Activated T-helper 1 cell treated with anti-CD3 and anti-CD28 coated beads, Interleukin-12 subunit alpha, Interleukin-12 subunit beta, Interleukin-2, Interleukin-4 antibody, amounts not matched to agents 30 ng/mL and 10 ng/mL and 1 ng/mL, durations not matched to agents 14 hours and 24 hours and 36 hours (primary cell): ENCODE measurements at regions not wholly inside any gene's neighbourhood (a gene's known extent, or its start where the extent isn't known, plus 50 kb on each side); places are given as distances from the start of the nearest gene placed in this dataset.
"Not testable (repeated sequence)": the region's sequence is repeated elsewhere in the genome, so short reads cannot be mapped to it uniquely, and the experiment has no call there.

ENCODE experiments used
- DNase-seq: peaks from one replicate; pipeline ENCODE4 v3.0.0; 2021; ENCODE audit warnings: low spot score
- H3K27ac Mint-ChIP-seq: one replicate; pipeline ENCODE4 v1.8.0; 2021; ENCODE audit warnings: mild to moderate bottlenecking, mixed read lengths
- H3K27me3 Mint-ChIP-seq: one replicate; pipeline ENCODE4 v1.8.0; 2022; ENCODE audit warnings: mild to moderate bottlenecking, moderate library complexity, mixed read lengths; ENCODE audit not compliant: insufficient read depth
- H3K36me3 Mint-ChIP-seq: one replicate; pipeline ENCODE4 v1.8.0; 2021; ENCODE audit warnings: low read depth, mixed read lengths
- H3K4me1 Mint-ChIP-seq: one replicate; pipeline ENCODE4 v1.8.0; 2021; ENCODE audit warnings: low read depth, mixed read lengths
- H3K4me3 Mint-ChIP-seq: one replicate; pipeline ENCODE4 v1.8.0; 2021; ENCODE audit warnings: mild to moderate bottlenecking, moderate library complexity, mixed read lengths
- H3K9me3 Mint-ChIP-seq: one replicate; pipeline ENCODE4 v1.8.0; 2021; ENCODE audit warnings: mixed read lengths
- intact Hi-C: fragments of 100-400 bp; cut with micrococcal nuclease; formaldehyde crosslinking; loops from one replicate; pipeline ENCODE4 v1.15.1; 2024

DNA sequence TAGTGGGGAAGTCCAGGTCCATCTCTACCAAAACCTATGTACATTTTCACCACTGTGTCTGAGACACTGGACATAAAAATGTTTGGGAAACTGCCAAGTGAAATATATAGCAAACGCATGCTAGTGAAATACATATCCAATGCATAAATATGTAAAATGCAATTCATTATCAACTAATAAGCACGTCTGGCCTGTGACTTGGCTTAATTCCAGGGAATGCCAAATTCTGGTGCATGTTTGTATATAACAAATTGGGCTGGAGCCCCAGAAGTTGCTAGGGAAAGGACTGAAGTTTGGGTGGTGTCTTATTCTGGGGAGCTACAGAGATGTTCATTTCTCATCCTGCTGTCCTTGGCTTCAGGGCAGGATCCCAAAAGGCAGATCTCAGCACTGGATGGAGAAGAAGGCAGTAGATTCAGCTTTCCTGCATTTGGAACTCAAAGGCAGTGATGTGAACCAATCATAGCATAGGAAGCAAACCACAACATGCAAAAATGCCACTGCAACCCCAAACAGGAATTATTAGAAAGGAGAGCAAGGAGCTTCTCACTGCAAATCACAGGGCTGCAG lies 184.3 kb downstream of the HS3ST3A1 start:
- no peak overlapping the region for H3K27ac Mint-ChIP-seq
- DNase-seq = no peak
- peaks cover 3% of the 10 kb centered on the region for H3K9me3 Mint-ChIP-seq
- intact Hi-C loops = loop anchor here (10.0 kb wide), 1 partner anchor 1303 kb away; no protein-coding TSS in a partner anchor
- H3K4me3 Mint-ChIP-seq = no peak overlapping the region
- no peaks in the 10 kb centered on the region for H3K36me3 Mint-ChIP-seq
- no peaks in the 10 kb centered on the region for H3K27me3 Mint-ChIP-seq
- H3K4me1 Mint-ChIP-seq = no peaks in the 10 kb centered on the region

DNA sequence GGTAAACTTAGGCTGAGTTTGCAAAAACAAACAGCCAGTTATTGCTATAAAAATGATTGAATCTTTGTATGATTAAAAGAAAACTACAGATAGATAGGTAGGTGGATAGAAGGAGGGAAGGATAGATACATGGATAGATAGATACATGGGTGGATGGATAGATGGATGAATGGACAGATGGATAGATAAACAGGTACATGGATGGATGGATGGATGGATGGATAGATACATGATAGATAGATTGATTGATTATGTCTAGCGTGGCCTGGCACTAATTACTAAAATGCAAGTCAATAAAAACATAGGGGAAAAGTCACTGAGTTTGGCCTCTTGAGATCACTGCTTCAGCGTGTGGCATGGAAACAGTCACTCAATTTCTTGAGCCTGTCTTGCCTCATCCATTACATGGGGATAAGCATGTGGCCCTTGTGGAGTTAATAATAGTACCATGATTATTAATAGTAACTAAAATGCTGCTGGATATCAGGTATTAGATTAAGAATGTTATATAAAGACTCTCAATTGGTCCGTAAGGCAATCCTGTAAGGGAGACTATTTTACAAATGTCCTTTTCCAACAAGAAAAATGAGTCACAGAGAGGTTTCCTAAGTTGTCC lies 184.9 kb downstream of the HS3ST3A1 start:
- H3K27ac Mint-ChIP-seq = no peak overlapping the region
- H3K27me3 Mint-ChIP-seq = no peaks in the 10 kb centered on the region
- H3K9me3 Mint-ChIP-seq = peaks cover 3% of the 10 kb centered on the region
- DNase-seq = no peak
- H3K4me1 Mint-ChIP-seq = no peaks in the 10 kb centered on the region
- no peaks in the 10 kb centered on the region for H3K36me3 Mint-ChIP-seq
- H3K4me3 Mint-ChIP-seq = no peak overlapping the region
- intact Hi-C loops = loop anchor here (10.0 kb wide), 1 partner anchor 1302 kb away; no protein-coding TSS in a partner anchor

DNA sequence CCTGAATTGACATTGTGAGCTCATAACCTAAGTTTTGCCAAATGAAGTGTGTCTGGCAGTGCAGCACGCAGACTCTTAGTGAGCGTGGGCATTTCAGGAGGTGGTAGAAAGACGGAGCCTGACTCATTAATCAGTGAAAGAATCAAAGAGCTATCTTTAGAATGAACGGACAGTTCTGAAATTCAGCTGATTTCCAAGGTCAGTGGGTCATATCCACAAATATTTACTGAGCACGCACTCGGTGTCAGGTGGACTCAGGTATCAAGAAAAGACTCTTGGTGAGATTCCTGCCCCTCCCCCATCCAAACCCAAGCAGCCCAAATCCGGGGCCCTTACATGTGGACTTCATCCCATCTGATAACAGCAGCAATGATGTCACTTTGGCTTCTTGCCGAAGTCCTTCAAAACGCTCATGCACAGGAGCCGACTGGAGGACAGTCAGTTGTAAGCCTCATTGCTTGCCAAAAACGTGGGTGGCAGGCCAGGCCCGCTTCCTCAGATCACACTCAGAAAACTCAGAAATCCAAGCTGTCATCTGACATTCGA lies 185.8 kb downstream of the HS3ST3A1 start:
- no peaks in the 10 kb centered on the region for H3K27me3 Mint-ChIP-seq
- no peaks in the 10 kb centered on the region for H3K4me1 Mint-ChIP-seq
- H3K36me3 Mint-ChIP-seq = no peaks in the 10 kb centered on the region
- H3K27ac Mint-ChIP-seq = no peak overlapping the region
- peaks cover 3% of the 10 kb centered on the region for H3K9me3 Mint-ChIP-seq
- intact Hi-C loops = loop anchor here (10.0 kb wide), 1 partner anchor 1301 kb away; no protein-coding TSS in a partner anchor
- no peak overlapping the region for H3K4me3 Mint-ChIP-seq
- DNase-seq = no peak

DNA sequence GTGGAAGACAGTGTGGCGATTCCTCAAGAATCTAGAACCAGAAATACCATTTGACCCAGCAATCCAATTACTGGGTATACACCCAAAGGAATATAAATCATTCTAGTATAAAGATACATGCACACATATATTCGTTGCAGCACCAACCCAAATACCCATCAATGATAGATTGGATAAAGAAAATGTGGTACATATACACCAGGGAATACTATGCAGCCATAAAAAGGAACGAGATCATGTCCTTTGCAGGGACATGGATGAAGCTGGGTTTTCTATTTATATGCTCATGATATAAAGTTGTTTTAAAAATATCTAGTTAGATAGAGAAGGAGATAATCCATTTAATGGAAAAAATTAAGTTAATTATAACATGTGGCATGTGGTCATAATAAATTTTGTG lies 186.5 kb downstream of the HS3ST3A1 start:
- H3K4me3 Mint-ChIP-seq, H3K36me3 Mint-ChIP-seq, DNase-seq, H3K4me1 Mint-ChIP-seq, H3K27me3 Mint-ChIP-seq, H3K9me3 Mint-ChIP-seq, H3K27ac Mint-ChIP-seq: not testable (repeated sequence)
- intact Hi-C loops = loop anchor here (10.0 kb wide), 1 partner anchor 1300 kb away; no protein-coding TSS in a partner anchor

DNA sequence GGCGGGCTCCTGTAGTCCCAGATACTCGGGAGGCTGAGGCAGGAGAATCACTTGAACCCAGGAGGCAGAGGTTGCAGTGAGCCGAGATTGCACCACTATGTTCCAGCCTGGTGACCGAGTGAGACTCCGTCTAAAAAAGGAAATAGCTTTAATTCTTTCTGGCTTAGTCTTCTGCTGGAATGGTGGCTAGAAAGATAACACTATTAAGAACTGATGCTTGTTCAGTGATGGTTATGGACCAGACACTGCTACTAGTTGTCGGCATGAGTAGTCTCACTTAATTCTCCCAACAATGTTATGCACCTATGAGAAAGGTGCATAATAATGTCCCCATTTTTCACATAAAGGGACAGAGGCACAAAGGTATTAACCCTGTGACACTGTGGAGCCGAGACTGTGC lies 188.7 kb downstream of the HS3ST3A1 start:
- Mint-ChIP-seq H3K27ac (no peak overlapping the region), H3K4me3 (no peak overlapping the region), H3K9me3 (peaks cover 3% of the 10 kb centered on the region), H3K36me3 (no peaks in the 10 kb centered on the region), H3K4me1 (no peaks in the 10 kb centered on the region), H3K27me3 (no peaks in the 10 kb centered on the region)
- DNase-seq = no peak
- intact Hi-C loops = loop anchor here (10.0 kb wide), 1 partner anchor 1298 kb away; no protein-coding TSS in a partner anchor

DNA sequence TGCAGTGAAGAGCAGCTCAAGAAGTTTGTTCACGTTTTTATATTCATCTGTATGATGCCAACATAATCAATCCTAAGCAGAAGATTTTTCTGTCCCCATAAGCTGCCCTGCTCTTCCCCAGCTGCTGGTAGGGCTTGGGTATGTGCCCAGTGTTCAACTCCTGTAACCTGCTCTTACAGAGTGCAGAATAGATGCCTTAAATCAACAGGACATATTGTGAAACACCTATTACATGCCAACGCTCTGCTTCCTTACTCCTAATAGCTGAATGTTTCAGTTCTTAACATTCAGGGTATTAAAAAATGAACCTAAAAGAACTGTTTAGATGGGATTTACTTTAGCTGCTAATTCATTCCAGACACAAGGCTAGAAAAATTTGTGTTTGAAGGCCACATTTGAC lies 190.9 kb downstream of the HS3ST3A1 start:
- Mint-ChIP-seq H3K27me3 (no peaks in the 10 kb centered on the region), H3K36me3 (no peaks in the 10 kb centered on the region), H3K4me3 (no peak overlapping the region), H3K9me3 (peaks cover 3% of the 10 kb centered on the region), H3K4me1 (no peaks in the 10 kb centered on the region), H3K27ac (no peak overlapping the region)
- intact Hi-C loops = loop anchor here (10.0 kb wide), 1 partner anchor 1296 kb away; no protein-coding TSS in a partner anchor
- no peak for DNase-seq

DNA sequence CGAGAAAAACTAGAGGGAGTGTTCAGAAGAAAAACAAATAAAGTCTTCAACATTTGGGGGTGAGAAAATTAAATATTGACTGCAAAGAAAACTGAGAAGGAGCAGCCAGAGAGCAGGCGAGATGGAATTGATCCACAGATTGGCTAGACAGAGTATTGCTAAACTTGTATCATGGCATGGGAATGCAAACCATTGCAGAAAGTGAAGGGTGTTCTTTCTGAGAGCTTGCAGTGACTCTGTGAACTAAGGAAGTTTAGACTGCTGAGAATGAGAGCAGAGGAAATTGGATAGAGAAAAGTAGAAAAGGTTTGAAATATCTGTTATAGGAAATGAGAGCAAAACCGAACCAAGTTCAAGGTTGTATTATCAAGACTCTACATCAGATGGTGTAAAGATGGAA lies 191.5 kb downstream of the HS3ST3A1 start:
- Mint-ChIP-seq H3K9me3 (peaks cover 3% of the 10 kb centered on the region), H3K4me1 (no peaks in the 10 kb centered on the region), H3K27me3 (no peaks in the 10 kb centered on the region), H3K4me3 (no peak overlapping the region), H3K36me3 (no peaks in the 10 kb centered on the region), H3K27ac (no peak overlapping the region)
- intact Hi-C loops = loop anchor here (10.0 kb wide), 1 partner anchor 1295 kb away; no protein-coding TSS in a partner anchor
- DNase-seq = no peak

DNA sequence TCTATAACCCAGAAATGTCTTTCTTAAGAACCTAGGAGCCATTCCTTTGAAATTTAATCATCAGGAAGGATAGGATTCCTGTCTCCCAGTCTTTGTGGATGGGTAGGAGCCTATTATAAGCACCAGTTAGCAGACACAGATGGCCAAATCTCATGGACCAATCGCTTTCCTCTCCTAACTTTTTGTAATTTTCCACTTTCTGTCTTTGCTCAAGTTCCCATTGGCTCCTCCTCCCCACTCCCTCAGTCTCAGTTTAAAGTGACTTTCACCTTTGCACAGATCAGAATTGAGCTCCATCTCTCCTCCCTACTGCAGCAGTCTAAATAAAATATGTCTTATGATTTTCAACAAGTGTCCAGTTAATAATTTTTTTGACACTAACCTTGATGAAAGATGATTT lies 192.3 kb downstream of the HS3ST3A1 start:
- H3K36me3 Mint-ChIP-seq = no peaks in the 10 kb centered on the region
- H3K9me3 Mint-ChIP-seq = no peaks in the 10 kb centered on the region
- no peak for DNase-seq
- H3K27me3 Mint-ChIP-seq = no peaks in the 10 kb centered on the region
- intact Hi-C loops = no loop called here
- no peaks in the 10 kb centered on the region for H3K4me1 Mint-ChIP-seq
- no peak overlapping the region for H3K27ac Mint-ChIP-seq
- H3K4me3 Mint-ChIP-seq = no peak overlapping the region

DNA sequence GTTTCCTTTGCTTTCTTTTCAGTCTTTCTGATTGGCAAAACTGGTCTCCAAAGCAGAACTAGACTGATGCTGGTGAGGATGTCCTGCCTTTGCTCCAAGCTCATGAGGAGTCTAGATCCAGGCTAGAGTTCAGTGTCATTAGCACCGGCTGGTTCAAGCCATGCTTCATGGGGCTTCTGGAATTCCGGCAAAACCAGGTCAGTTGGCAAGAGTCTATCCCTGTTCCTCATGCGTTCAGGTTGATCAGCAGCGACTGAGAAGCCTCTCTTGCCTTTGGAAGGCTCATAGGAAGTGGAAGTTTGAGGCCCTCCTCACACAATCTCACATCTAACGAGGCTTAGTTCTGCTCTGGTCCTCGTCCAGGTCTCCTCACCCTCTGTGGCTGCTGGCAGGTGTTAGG lies 194.3 kb downstream of the HS3ST3A1 start:
- DNase-seq = no peak
- H3K4me1 Mint-ChIP-seq = no peaks in the 10 kb centered on the region
- no peaks in the 10 kb centered on the region for H3K36me3 Mint-ChIP-seq
- H3K27ac Mint-ChIP-seq = no peak overlapping the region
- no peak overlapping the region for H3K4me3 Mint-ChIP-seq
- intact Hi-C loops = no loop called here
- H3K9me3 Mint-ChIP-seq = no peaks in the 10 kb centered on the region
- no peaks in the 10 kb centered on the region for H3K27me3 Mint-ChIP-seq

DNA sequence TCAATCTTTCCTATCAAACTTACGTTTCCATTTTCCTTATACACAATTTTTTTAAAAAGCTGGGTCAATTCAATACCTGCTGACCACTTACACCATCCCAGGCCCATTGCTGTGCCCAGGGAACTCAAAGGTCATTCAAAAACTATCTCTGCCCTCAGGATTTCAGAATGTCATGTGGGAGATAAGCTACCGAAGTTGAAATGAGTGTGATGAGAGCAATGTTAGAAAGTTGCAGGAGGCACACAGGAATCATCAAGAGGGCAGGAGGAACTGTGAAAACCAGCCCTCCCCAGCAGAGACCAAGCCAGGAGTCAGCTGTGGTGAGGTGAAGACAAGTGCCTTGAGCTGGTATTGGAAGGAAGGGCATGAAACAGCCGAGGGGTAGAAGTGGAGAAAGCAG lies 195.9 kb downstream of the HS3ST3A1 start:
- Mint-ChIP-seq H3K4me3 (no peak overlapping the region), H3K27ac (no peak overlapping the region), H3K36me3 (no peaks in the 10 kb centered on the region), H3K27me3 (no peaks in the 10 kb centered on the region), H3K4me1 (no peaks in the 10 kb centered on the region), H3K9me3 (no peaks in the 10 kb centered on the region)
- intact Hi-C loops = no loop called here
- DNase-seq = no peak

DNA sequence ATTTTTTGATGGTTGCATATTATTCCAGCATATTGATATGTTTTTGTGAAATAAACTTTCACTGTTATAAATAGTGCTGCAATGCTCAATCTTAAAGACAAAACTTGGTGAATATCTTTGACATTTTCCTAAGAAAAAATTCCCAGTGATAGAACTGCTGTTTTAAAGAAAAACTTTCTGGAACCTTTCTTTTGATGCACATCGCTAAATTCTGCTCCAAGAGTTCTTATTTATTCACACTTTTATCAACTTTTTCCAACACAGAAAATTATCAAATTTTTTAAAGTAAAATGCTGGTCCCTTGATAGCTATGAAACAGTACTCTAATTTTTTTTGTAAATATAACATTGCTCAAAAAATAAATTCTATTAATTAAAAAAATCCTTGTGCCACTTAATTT lies 196.6 kb downstream of the HS3ST3A1 start:
- H3K36me3 Mint-ChIP-seq = no peaks in the 10 kb centered on the region
- H3K27me3 Mint-ChIP-seq = no peaks in the 10 kb centered on the region
- intact Hi-C loops = no loop called here
- H3K4me1 Mint-ChIP-seq = no peaks in the 10 kb centered on the region
- H3K27ac Mint-ChIP-seq = no peak overlapping the region
- no peak for DNase-seq
- H3K4me3 Mint-ChIP-seq = no peak overlapping the region
- H3K9me3 Mint-ChIP-seq = no peaks in the 10 kb centered on the region

DNA sequence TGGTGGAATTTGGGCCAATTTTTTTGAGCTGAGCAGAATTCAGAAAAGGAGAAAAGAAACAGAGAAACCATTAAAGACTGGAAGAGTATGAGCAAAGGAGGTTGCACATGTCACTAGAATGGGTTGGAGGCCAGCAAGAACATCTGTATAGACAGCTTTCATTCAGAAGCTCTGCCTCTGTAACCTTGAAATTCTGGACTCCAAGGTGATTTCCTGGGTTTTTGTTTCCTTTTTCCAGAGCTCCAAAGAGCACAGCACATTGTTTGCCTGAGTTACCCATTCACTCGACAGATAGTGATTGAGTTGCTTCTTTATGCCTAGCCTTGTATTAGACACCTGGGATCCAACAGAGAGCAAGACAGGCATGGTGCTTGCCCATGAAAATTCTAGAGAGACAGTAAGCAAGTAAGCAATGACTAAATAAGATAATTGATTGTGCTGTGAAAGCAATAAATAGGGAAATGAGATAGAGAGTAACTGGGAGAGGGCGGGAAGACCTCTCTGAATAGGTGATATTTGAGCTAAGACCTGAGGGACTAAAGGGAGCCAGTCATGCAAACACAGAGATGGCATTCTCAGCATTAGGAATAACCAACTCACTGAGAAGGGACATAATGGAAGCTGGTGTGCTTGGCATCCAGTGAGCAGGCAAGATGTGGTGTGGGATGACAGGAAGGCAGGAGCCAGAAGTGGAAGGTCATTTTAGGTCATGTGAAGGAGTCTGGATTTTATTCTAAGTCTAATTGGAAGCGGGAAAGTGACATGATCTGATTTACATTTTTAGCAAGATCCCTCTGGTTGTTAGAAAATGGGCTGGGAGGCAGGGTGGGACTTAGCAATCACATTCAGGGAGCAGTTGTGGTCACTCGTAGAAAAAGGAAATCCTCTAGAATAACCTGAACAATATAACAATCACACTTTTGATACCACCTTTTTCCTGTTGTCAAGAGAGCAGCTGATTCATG lies 197.5 kb downstream of the HS3ST3A1 start:
- Mint-ChIP-seq H3K4me3 (no peak overlapping the region), H3K4me1 (no peaks in the 10 kb centered on the region), H3K9me3 (no peaks in the 10 kb centered on the region), H3K27ac (no peak overlapping the region), H3K36me3 (no peaks in the 10 kb centered on the region), H3K27me3 (no peaks in the 10 kb centered on the region)
- intact Hi-C loops = no loop called here
- no peak for DNase-seq

DNA sequence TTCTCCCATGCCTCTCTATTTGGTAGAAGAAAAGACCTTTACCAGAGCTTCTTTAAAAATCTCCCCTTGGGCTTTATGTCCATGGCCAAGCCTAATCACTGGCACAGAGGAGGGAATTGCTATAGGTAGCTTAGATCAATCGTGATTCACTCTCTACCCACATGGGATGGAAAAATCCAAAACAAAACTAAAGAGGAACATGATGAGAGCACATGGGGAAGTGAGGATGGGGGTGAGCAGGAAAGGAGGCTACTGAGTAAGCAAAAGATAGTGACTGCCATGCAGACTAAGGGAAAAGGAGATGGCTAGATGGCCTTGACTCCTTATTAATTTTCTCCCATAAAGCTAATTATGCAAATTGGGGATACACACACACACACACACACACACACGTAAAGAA lies 201.2 kb downstream of the HS3ST3A1 start:
- Mint-ChIP-seq H3K36me3 (no peaks in the 10 kb centered on the region), H3K4me3 (no peak overlapping the region), H3K27me3 (no peaks in the 10 kb centered on the region), H3K27ac (no peak overlapping the region), H3K4me1 (no peaks in the 10 kb centered on the region), H3K9me3 (no peaks in the 10 kb centered on the region)
- DNase-seq = no peak
- intact Hi-C loops = no loop called here
